ENCODE measurements at regions not wholly inside any gene's neighbourhood (a gene's known extent, or its start where the extent isn't known, plus 50 kb on each side); places are given as distances from the start of the nearest gene placed in this dataset.

- Mint-ChIP-seq H3K4me3 (no peak overlapping the region), H3K27me3 (no peaks in the 10 kb centered on the region), H3K4me1 (no peaks in the 10 kb centered on the region), H3K27ac (no peak overlapping the region), H3K9me3 (ENCODE audit: insufficient read depth) (no peaks in the 10 kb centered on the region)
- no peak overlapping the region for H3K9ac ChIP-seq (ENCODE audit: low read length)
- H3K79me2 ChIP-seq (ENCODE audit: control insufficient read depth, insufficient read depth, low read length), result no peaks in the 10 kb centered on the region
- DNase-seq (no peak), ATAC-seq (ENCODE audit: low read depth) (no peak)
- ChIA-PET CTCF (no interaction called here), POLR2A (no interaction called here)
- intact Hi-C loops (cut with micrococcal nuclease), result no loop called here
- H3K4me1 ChIP-seq (ENCODE audit: control insufficient read depth in 2 of 2, insufficient read depth in 2 of 2, low read length in 2 of 2), result no peaks in the 10 kb centered on the region
- TF ChIP-seq CTCF (IDR thresholded peaks at IDR 0.05) (no peak), EZH2 (IDR thresholded peaks at IDR 0.05; ENCODE audit: borderline replicate concordance, insufficient read depth, low read depth, low read length, poor library complexity, severe bottlenecking) (no peak)
- H3K4me2 ChIP-seq (replicated peaks; ENCODE audit: low read depth, low read length, poor library complexity, severe bottlenecking), result no peak overlapping the region
- H3K4me3 ChIP-seq (ENCODE audit: control extremely low read depth in 1 of 5, extremely low read depth in 1 of 5, insufficient read depth in 1 of 5, low read depth in 2 of 5, low read length in 4 of 5), result no peak overlapping the region
- no peaks in the 10 kb centered on the region for H3K27me3 ChIP-seq (replicated peaks in 1 of 4; ENCODE audit: control extremely low read depth in 1 of 4, control insufficient read depth in 3 of 4, insufficient read depth in 4 of 4, low read length in 3 of 4)
- H4K20me1 ChIP-seq (ENCODE audit: control insufficient read depth, insufficient read depth, low read length, poor library complexity, severe bottlenecking), result no peaks in the 10 kb centered on the region
- no peaks in the 10 kb centered on the region for H3K36me3 ChIP-seq (replicated peaks in 1 of 2; ENCODE audit: control extremely low read depth in 1 of 2, control insufficient read depth in 1 of 2, extremely low read depth in 1 of 2, insufficient read depth in 2 of 2, low read length in 1 of 2)
- no peak overlapping the region for H3K27ac ChIP-seq (ENCODE audit: low read length in 2 of 2)
- no peaks in the 10 kb centered on the region for H3K9me3 ChIP-seq (ENCODE audit: control extremely low read depth in 1 of 3, control insufficient read depth in 2 of 3, insufficient read depth in 1 of 3, low read length in 2 of 3)
- no peak overlapping the region for H2AFZ ChIP-seq (ENCODE audit: insufficient read depth, low read depth, low read length, poor library complexity, severe bottlenecking)
Observed at GRCh38 chr15:53159458-53159857, 369.3 kb upstream of the ONECUT1 start.

DNA sequence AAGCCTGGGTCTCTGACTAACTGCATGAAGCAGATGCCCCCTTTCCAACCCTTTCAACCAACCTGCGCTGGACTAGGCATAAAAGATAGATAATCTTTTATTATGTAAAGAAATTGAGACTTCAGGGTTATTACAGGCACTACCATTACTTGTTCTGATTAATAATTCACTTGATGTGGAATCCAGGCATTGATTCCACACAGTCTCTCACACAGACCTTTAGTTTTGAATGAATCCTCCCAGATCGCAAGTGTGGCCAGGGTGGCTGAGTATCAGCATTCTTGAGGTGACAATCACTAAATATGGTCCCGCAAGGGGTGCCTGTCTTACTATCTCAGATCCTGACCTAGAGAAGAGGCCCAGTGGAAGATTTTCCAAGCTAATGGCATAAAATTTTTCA is 368.9 kb upstream of the ONECUT1 start:
- no peak for TF ChIP-seq CTCF (IDR thresholded peaks at IDR 0.05)
- TF ChIP-seq EZH2 (IDR thresholded peaks at IDR 0.05; ENCODE audit: borderline replicate concordance, insufficient read depth, low read depth, low read length, poor library complexity, severe bottlenecking), result no peak
- Histone ChIP-seq H4K20me1 (ENCODE audit: control insufficient read depth, insufficient read depth, low read length, poor library complexity, severe bottlenecking) (no peaks in the 10 kb centered on the region), H3K9ac (ENCODE audit: low read length) (no peak overlapping the region), H3K27me3 (replicated peaks in 1 of 4; ENCODE audit: control extremely low read depth in 1 of 4, control insufficient read depth in 3 of 4, insufficient read depth in 4 of 4, low read length in 3 of 4) (no peaks in the 10 kb centered on the region), H3K27ac (ENCODE audit: low read length in 2 of 2) (no peak overlapping the region), H3K4me3 (ENCODE audit: control extremely low read depth in 1 of 5, extremely low read depth in 1 of 5, insufficient read depth in 1 of 5, low read depth in 2 of 5, low read length in 4 of 5) (no peak overlapping the region), H3K79me2 (ENCODE audit: control insufficient read depth, insufficient read depth, low read length) (no peaks in the 10 kb centered on the region), H3K4me1 (ENCODE audit: control insufficient read depth in 2 of 2, insufficient read depth in 2 of 2, low read length in 2 of 2) (no peaks in the 10 kb centered on the region), H3K36me3 (replicated peaks in 1 of 2; ENCODE audit: control extremely low read depth in 1 of 2, control insufficient read depth in 1 of 2, extremely low read depth in 1 of 2, insufficient read depth in 2 of 2, low read length in 1 of 2) (no peaks in the 10 kb centered on the region), H3K4me2 (replicated peaks; ENCODE audit: low read depth, low read length, poor library complexity, severe bottlenecking) (no peak overlapping the region), H3K9me3 (ENCODE audit: control extremely low read depth in 1 of 3, control insufficient read depth in 2 of 3, insufficient read depth in 1 of 3, low read length in 2 of 3) (no peaks in the 10 kb centered on the region), H2AFZ (ENCODE audit: insufficient read depth, low read depth, low read length, poor library complexity, severe bottlenecking) (no peak overlapping the region)
- Mint-ChIP-seq H3K4me3 (no peak overlapping the region), H3K27me3 (no peaks in the 10 kb centered on the region), H3K27ac (no peak overlapping the region), H3K9me3 (ENCODE audit: insufficient read depth) (no peaks in the 10 kb centered on the region), H3K4me1 (no peaks in the 10 kb centered on the region)
- ChIA-PET CTCF (no interaction called here), POLR2A (no interaction called here)
- DNase-seq, result no peak
- ATAC-seq (ENCODE audit: low read depth), result no peak
- intact Hi-C loops (cut with micrococcal nuclease), result no loop called here
- 100% methylated on average over 1 of the region's 3 CpGs for WGBS (ENCODE audit: insufficient coverage)

All from B cell (primary cell).